ENCODE measurements at regions not wholly inside any gene's neighbourhood (a gene's known extent, or its start where the extent isn't known, plus 50 kb on each side); places are given as distances from the start of the nearest gene placed in this dataset.

GRCh38 chr12:123100882-123101281 lies 50.0 kb downstream of the PITPNM2 start:
- DNase-seq, result no peak

- no peak for DNase-seq
These were observed 50.4 kb downstream of the PITPNM2 start for GRCh38 chr12:123100450-123100849.

- DNase-seq, result no peak
These were observed 51.2 kb downstream of the PITPNM2 start for GRCh38 chr12:123099560-123100192.

GRCh38 chr12:123098780-123099179 lies 52.1 kb downstream of the PITPNM2 start:
- DNase-seq, result no peak

GRCh38 chr12:123097561-123098084 lies 53.3 kb downstream of the PITPNM2 start:
- no peak for DNase-seq

- no peak for DNase-seq
These were observed 54.1 kb downstream of the PITPNM2 start for GRCh38 chr12:123096741-123097140.

GRCh38 chr12:123096182-123096581 lies 54.7 kb downstream of the PITPNM2 start:
- no peak for DNase-seq

GRCh38 chr12:123095078-123095881 lies 55.6 kb downstream of the PITPNM2 start:
- DNase-seq, result no peak

- DNase-seq, result no peak
These were observed 56.4 kb downstream of the PITPNM2 start for GRCh38 chr12:123094349-123095077.

GRCh38 chr12:123092866-123093265 lies 58.0 kb downstream of the PITPNM2 start:
- DNase-seq, result no peak

- no peak for DNase-seq
These were observed 59.4 kb downstream of the PITPNM2 start for GRCh38 chr12:123091230-123092150.

GRCh38 chr12:123089631-123090353 lies 61.1 kb downstream of the PITPNM2 start:
- no peak for DNase-seq

- no peak for DNase-seq
These were observed 61.8 kb downstream of the PITPNM2 start for GRCh38 chr12:123089140-123089539.

- no peak for DNase-seq
These were observed 65.0 kb downstream of the PITPNM2 start for GRCh38 chr12:123085730-123086487.

GRCh38 chr12:123085066-123085465 lies 65.8 kb downstream of the PITPNM2 start:
- no peak for DNase-seq

GRCh38 chr12:123083661-123084571 lies 67.0 kb downstream of the PITPNM2 start:
- no peak for DNase-seq

GRCh38 chr12:123080634-123081033 lies 70.3 kb downstream of the PITPNM2 start:
- no peak for DNase-seq

- no peak for DNase-seq
These were observed 72.2 kb downstream of the PITPNM2 start for GRCh38 chr12:123078531-123079155.

- no peak for DNase-seq
These were observed 72.8 kb downstream of the PITPNM2 start for GRCh38 chr12:123078120-123078465.

Measured in T-helper 2 cell (primary cell).